Right atrium auricular region (tissue), 2 donors: ENCODE measurements at regions not wholly inside any gene's neighbourhood (a gene's known extent, or its start where the extent isn't known, plus 50 kb on each side); places are given as distances from the start of the nearest gene placed in this dataset.

Experiments used
- DNase-seq: peaks from one replicate; pipeline ENCODE4 v3.0.0-alpha.2; 2019; ENCODE audit warnings: low spot score
- H3K27ac ChIP-seq, 2 donors: fragments of 200-600 bp; sonication (generic); 1 replicate in 1 of 2; 2 replicates in 1 of 2; pipeline ENCODE4 v1.5.1; 2016 to 2019
- H3K27me3 ChIP-seq, 2 donors: fragments of 200-600 bp; sonication (generic); one replicate each; pipeline versions ENCODE4 v1.5.1 to v1.6.0; 2017 to 2019
- H3K36me3 ChIP-seq: fragments of 200-600 bp; sonication (generic); one replicate; pipeline ENCODE4 v1.5.1; 2016
- H3K4me1 ChIP-seq, 2 donors: fragments of 200-600 bp; sonication (generic); one replicate each; pipeline versions ENCODE4 v1.5.1 to v1.6.0; 2017 to 2019
- H3K4me3 ChIP-seq, 2 donors: fragments of 200-600 bp; sonication (generic); 1 replicate in 1 of 2; 2 replicates in 1 of 2; pipeline ENCODE4 v1.5.1; 2017 to 2019; ENCODE audit warnings: mild to moderate bottlenecking in 1 of 2, moderate library complexity in 1 of 2
- H3K9me3 ChIP-seq, 2 donors: fragments of 200-600 bp; sonication (generic); one replicate each; pipeline ENCODE4 v1.5.1; 2019
- CTCF ChIP-seq, 2 donors: fragments of 200-600 bp; sonication (generic); IDR thresholded peaks; one replicate each; pipeline ENCODE4 v1.5.1; 2019; ENCODE audit warnings: antibody characterized with exemption in 2 of 2

DNA sequence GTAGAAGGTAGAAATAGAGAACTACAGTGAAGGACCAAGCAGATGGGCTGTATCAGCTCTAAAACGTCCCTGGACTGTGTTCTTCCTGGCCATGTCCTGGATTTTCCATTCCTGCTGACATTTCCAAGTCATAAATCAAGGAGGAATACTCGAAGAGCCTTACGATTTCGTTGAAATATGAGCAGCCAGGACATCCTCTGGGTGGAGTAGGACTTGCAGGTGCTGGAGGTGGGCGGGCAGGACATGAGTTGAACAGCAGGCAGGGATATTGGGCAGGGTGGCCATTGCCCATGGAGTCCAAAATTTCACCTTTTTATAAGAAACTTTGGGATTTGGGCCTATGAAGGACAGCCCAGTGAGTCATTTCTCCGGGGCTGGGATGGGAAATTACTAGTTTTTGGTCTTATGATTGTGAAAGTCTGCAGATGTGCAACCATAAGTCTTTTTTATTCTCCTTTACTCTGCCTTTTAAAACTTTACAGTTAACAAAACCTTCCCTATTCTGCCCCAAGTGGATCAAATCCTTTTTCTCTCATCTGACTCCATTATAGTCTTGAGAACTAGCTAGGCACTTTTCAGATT lies 88.8 kb downstream of the TMX1 start:
- Histone ChIP-seq H3K27ac (peak overlapping the region; percentile 48 to 64), H3K9me3 (no peaks in the 10 kb centered on the region), H3K4me3 (no peak overlapping the region), H3K36me3 (no peaks in the 10 kb centered on the region), H3K27me3 (no peaks in the 10 kb centered on the region), H3K4me1 (peaks cover 0 to 16% of the 10 kb centered on the region in 2 donors)
- no peak for TF ChIP-seq CTCF (IDR thresholded peaks at IDR 0.05)
- no peak for DNase-seq

GRCh38 chr14:51331486-51332367 lies 91.7 kb downstream of the TMX1 start:
- TF ChIP-seq CTCF (IDR thresholded peaks at IDR 0.05), result no peak
- H3K27ac ChIP-seq, result no peak overlapping the region
- no peak for DNase-seq

GRCh38 chr14:51333299-51333698 lies 93.3 kb downstream of the TMX1 start:
- H3K4me1 ChIP-seq, result peaks cover 0 to 20% of the 10 kb centered on the region in 2 donors
- H3K36me3 ChIP-seq, result no peaks in the 10 kb centered on the region
- H3K27ac ChIP-seq, result no peak overlapping the region
- TF ChIP-seq CTCF (IDR thresholded peaks at IDR 0.05), result no peak
- H3K9me3 ChIP-seq, result no peaks in the 10 kb centered on the region
- no peak overlapping the region for H3K4me3 ChIP-seq
- H3K27me3 ChIP-seq, result no peaks in the 10 kb centered on the region
- no peak for DNase-seq

More at GRCh38 chr14:51331486-51332367, 91.7 kb downstream of the TMX1 start:
- H3K9me3 ChIP-seq, result no peaks in the 10 kb centered on the region
- no peaks in the 10 kb centered on the region for H3K36me3 ChIP-seq
- peaks cover 0 to 36% of the 10 kb centered on the region in 2 donors for H3K4me1 ChIP-seq
- no peaks in the 10 kb centered on the region for H3K27me3 ChIP-seq
- H3K4me3 ChIP-seq, result no peak overlapping the region

GRCh38 chr14:51333901-51334521 lies 94.0 kb downstream of the TMX1 start:
- Histone ChIP-seq H3K27me3 (no peaks in the 10 kb centered on the region), H3K4me3 (no peak overlapping the region), H3K27ac (no peak overlapping the region), H3K4me1 (peaks cover 0 to 20% of the 10 kb centered on the region in 2 donors), H3K9me3 (no peaks in the 10 kb centered on the region), H3K36me3 (no peaks in the 10 kb centered on the region)
- no peak for TF ChIP-seq CTCF (IDR thresholded peaks at IDR 0.05)
- no peak for DNase-seq

- Histone ChIP-seq H3K4me1 (peaks cover 0 to 20% of the 10 kb centered on the region in 2 donors), H3K27me3 (no peaks in the 10 kb centered on the region), H3K36me3 (no peaks in the 10 kb centered on the region), H3K4me3 (no peak overlapping the region), H3K27ac (peak overlapping the region in 1 of 2 donors; percentile 27), H3K9me3 (no peaks in the 10 kb centered on the region)
- DNase-seq, result no peak
- TF ChIP-seq CTCF (IDR thresholded peaks at IDR 0.05), result no peak
Measured at GRCh38 chr14:51334566-51334965, 94.5 kb downstream of the TMX1 start.
